Stomach (tissue), 4 donors: ENCODE measurements at regions not wholly inside any gene's neighbourhood (a gene's known extent, or its start where the extent isn't known, plus 50 kb on each side); places are given as distances from the start of the nearest gene placed in this dataset.

Experiments
- POLR2A ChIP-seq, 4 donors: fragments of 450-650 bp; IDR thresholded peaks; one replicate each; pipeline ENCODE4 v1.6.1; 2016; ENCODE audit warnings: antibody characterized with exemption in 4 of 4, control low read depth in 2 of 4, mild to moderate bottlenecking in 1 of 4, moderate library complexity in 1 of 4
- POLR2AphosphoS5 ChIP-seq, 3 donors: sonication (generic); formaldehyde crosslinking; IDR thresholded peaks; one replicate each; pipeline ENCODE4 v1.6.1; 2016; ENCODE audit warnings: antibody characterized with exemption in 3 of 3
- TF ChIP-seq, protein P1 (sequence below), 7 experiments: fragments of 450-650 bp in 4 of 7; fragments of 200-600 bp in 3 of 7; sonication (generic) in 3 of 7; IDR thresholded peaks; one replicate each; pipeline ENCODE4 v1.5.1; 2016 to 2019; ENCODE audit warnings: antibody characterized with exemption in 7 of 7, control low read depth in 2 of 7, mild to moderate bottlenecking in 1 of 7

DNA sequence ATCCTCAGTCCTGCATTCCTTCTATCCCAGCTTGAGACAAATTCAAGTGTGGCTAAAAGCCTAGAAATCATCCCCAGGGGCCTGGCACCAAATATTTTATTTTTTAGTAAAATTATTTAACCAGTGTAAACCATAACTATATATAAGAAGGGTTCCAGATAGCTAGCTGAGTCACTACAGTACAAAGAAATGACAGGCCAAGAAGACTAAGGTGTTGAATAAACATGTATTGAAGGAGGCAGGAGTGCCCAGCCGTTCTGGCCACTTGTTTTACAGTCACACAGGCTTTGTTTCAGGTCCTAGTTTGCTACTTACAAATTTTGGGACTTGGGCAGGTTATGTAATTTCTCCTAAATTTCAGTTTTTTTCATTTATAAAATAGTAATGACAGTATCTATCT lies 225.9 kb upstream of the PITX2 start:
- TF ChIP-seq, protein P1, sequence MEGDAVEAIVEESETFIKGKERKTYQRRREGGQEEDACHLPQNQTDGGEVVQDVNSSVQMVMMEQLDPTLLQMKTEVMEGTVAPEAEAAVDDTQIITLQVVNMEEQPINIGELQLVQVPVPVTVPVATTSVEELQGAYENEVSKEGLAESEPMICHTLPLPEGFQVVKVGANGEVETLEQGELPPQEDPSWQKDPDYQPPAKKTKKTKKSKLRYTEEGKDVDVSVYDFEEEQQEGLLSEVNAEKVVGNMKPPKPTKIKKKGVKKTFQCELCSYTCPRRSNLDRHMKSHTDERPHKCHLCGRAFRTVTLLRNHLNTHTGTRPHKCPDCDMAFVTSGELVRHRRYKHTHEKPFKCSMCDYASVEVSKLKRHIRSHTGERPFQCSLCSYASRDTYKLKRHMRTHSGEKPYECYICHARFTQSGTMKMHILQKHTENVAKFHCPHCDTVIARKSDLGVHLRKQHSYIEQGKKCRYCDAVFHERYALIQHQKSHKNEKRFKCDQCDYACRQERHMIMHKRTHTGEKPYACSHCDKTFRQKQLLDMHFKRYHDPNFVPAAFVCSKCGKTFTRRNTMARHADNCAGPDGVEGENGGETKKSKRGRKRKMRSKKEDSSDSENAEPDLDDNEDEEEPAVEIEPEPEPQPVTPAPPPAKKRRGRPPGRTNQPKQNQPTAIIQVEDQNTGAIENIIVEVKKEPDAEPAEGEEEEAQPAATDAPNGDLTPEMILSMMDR (IDR thresholded peaks at IDR 0.05), result no peak
- TF ChIP-seq POLR2A (IDR thresholded peaks at IDR 0.05) (no peak), POLR2AphosphoS5 (IDR thresholded peaks at IDR 0.05) (no peak)
